Adrenal gland (tissue), 9 donors: ENCODE measurements at regions not wholly inside any gene's neighbourhood (a gene's known extent, or its start where the extent isn't known, plus 50 kb on each side); places are given as distances from the start of the nearest gene placed in this dataset.

Source experiments
- DNase-seq, 7 donors: peaks; one replicate each; pipeline ENCODE4 v3.0.0-alpha.2; 2019 to 2020
- H3K27ac ChIP-seq, 5 donors: fragments of 200-600 bp; sonication (generic) in 4 of 5; 1 replicate in 3 of 5; 2 replicates in 2 of 5; pipeline versions ENCODE4 v1.5.1 to v1.8.0; 2016 to 2020; ENCODE audit warnings: mild to moderate bottlenecking in 1 of 5
- H3K27me3 ChIP-seq: fragments of 200-600 bp; 2 replicates; pipeline ENCODE4 v1.8.0; 2021
- H3K36me3 ChIP-seq, 2 donors: fragments of 200-600 bp; replicated peaks in 1 of 2; 1 replicate in 1 of 2; 2 replicates in 1 of 2; pipeline versions ENCODE4 v1.5.1 to v1.8.0; 2018 to 2022
- H3K4me1 ChIP-seq, 2 donors: fragments of 200-600 bp; replicated peaks in 1 of 2; 1 replicate in 1 of 2; 2 replicates in 1 of 2; pipeline versions ENCODE4 v1.5.1 to v1.8.0; 2018 to 2021
- H3K4me3 ChIP-seq, 4 donors: fragments of 200-600 bp; sonication (generic) in 3 of 4; one replicate each; pipeline ENCODE4 v1.5.1; 2016 to 2018
- H3K9me3 ChIP-seq, 3 donors: fragments of 200-600 bp; sonication (generic) in 1 of 3; replicated peaks in 1 of 3; 1 replicate in 2 of 3; 2 replicates in 1 of 3; pipeline versions ENCODE4 v1.5.1 to v1.8.0; 2016 to 2021
- CTCF ChIP-seq, 6 experiments: fragments of 450-650 bp in 4 of 6; fragments of 200-600 bp in 2 of 6; sonication (generic) in 1 of 6; IDR thresholded peaks; 1 replicate in 5 of 6; 2 replicates in 1 of 6; pipeline versions ENCODE4 v1.5.1 to v1.8.0; 2016 to 2021; ENCODE audit warnings: antibody characterized with exemption in 6 of 6, mild to moderate bottlenecking in 2 of 6, moderate library complexity in 1 of 6
- POLR2A ChIP-seq, 2 donors: fragments of 450-650 bp; IDR thresholded peaks; one replicate each; pipeline ENCODE4 v1.6.1; 2017; ENCODE audit warnings: antibody characterized with exemption in 2 of 2, mild to moderate bottlenecking in 2 of 2, moderate library complexity in 1 of 2
- WGBS, 4 donors: extraction: QIAGEN DNeasy Blood & Tissue Kit in 2 of 4; methylation state at CpG; one replicate each; pipeline versions ENCODE4 v1.1.5 to v1.1.7; 2013 to 2017; 5-methylcytosine and 5-hydroxymethylcytosine counted together
- intact Hi-C, 2 donors: fragments of 100-400 bp; cut with DNase I; formaldehyde crosslinking; loops; one replicate each; pipeline versions ENCODE4 v1.14.1 to v1.15.0; 2022 to 2023
- donor health status: healthy with polysubstance abuse.
- donor health status: Bipolar disorder and iron deficiency.
- donor health status: DM: yes; HTN: yes; CAD: no.
- donor health status: DM: no; HTN: no; CAD: no.
- donor health status: DM: no; HTN: no; CAD: no.

- peaks cover 0 to 11% of the 10 kb centered on the region in 2 donors for H3K4me1 ChIP-seq
- no peaks in the 10 kb centered on the region for H3K9me3 ChIP-seq
- intact Hi-C loops = no loop called here
- no peak for DNase-seq
- no peaks in the 10 kb centered on the region for H3K27me3 ChIP-seq
- H3K36me3 ChIP-seq = no peaks in the 10 kb centered on the region
- TF ChIP-seq CTCF (IDR thresholded peaks at IDR 0.05) (no peak), POLR2A (IDR thresholded peaks at IDR 0.05) (no peak)
- H3K4me3 ChIP-seq = no peak overlapping the region
- H3K27ac ChIP-seq = no peak overlapping the region
Observed at GRCh38 chr6:137685798-137686375, 181.2 kb upstream of the TNFAIP3 start.

- Histone ChIP-seq H3K4me1 (no peaks in the 10 kb centered on the region), H3K27me3 (no peaks in the 10 kb centered on the region), H3K36me3 (no peaks in the 10 kb centered on the region), H3K9me3 (no peaks in the 10 kb centered on the region), H3K4me3 (no peak overlapping the region), H3K27ac (no peak overlapping the region)
- no peak for TF ChIP-seq CTCF (IDR thresholded peaks at IDR 0.05)
- no peak for DNase-seq
- 79 to 92% (median 88%) methylated on average over 3 of the region's 3 CpGs for WGBS, 4 donors
- intact Hi-C loops = no loop called here
Observed at GRCh38 chr6:137687818-137688217, 179.2 kb upstream of the TNFAIP3 start.

- TF ChIP-seq CTCF (IDR thresholded peaks at IDR 0.05) (no peak), POLR2A (IDR thresholded peaks at IDR 0.05) (no peak)
- Histone ChIP-seq H3K27me3 (no peaks in the 10 kb centered on the region), H3K27ac (no peak overlapping the region), H3K36me3 (no peaks in the 10 kb centered on the region), H3K9me3 (no peaks in the 10 kb centered on the region), H3K4me3 (no peak overlapping the region), H3K4me1 (no peaks in the 10 kb centered on the region)
- intact Hi-C loops = no loop called here
- no peak for DNase-seq
Observed at GRCh38 chr6:137688230-137688971, 178.7 kb upstream of the TNFAIP3 start.

- Histone ChIP-seq H3K4me1 (no peaks in the 10 kb centered on the region), H3K9me3 (no peaks in the 10 kb centered on the region), H3K36me3 (no peaks in the 10 kb centered on the region), H3K4me3 (no peak overlapping the region), H3K27ac (no peak overlapping the region), H3K27me3 (no peaks in the 10 kb centered on the region)
- TF ChIP-seq POLR2A (IDR thresholded peaks at IDR 0.05) (no peak), CTCF (IDR thresholded peaks at IDR 0.05) (no peak)
- DNase-seq = no peak
- intact Hi-C loops = no loop called here
- 72 to 77% (median 75%) methylated on average over 4 of the region's 4 CpGs for WGBS, 4 donors
Observed at GRCh38 chr6:137689377-137689776, 177.7 kb upstream of the TNFAIP3 start.
